GM12878 (cell line): ENCODE measurements at regions not wholly inside any gene's neighbourhood (a gene's known extent, or its start where the extent isn't known, plus 50 kb on each side); places are given as distances from the start of the nearest gene placed in this dataset.

Source experiments
- EZH2 ChIP-seq: IDR thresholded peaks from 2 replicates; pipeline ENCODE4 v1.6.1; 2012; ENCODE audit warnings: low read depth, mild to moderate bottlenecking, control low read depth, inconsistent platforms, low read length, borderline replicate concordance; ENCODE audit not compliant: control insufficient read depth
- KDM1A ChIP-seq: fragments of 200-600 bp; sonication (generic); IDR thresholded peaks from 2 replicates; pipeline ENCODE4 v1.6.1; 2016; ENCODE audit warnings: borderline replicate concordance
- MYC ChIP-seq: IDR thresholded peaks from 2 replicates; pipeline ENCODE4 v1.6.1; 2011; ENCODE audit warnings: mild to moderate bottlenecking, low read length, moderate library complexity, inconsistent platforms; ENCODE audit not compliant: insufficient read depth, insufficient replicate concordance, insufficient read length, severe bottlenecking
- NFYB ChIP-seq: IDR thresholded peaks from 2 replicates; pipeline ENCODE4 v1.6.1; 2011; ENCODE audit warnings: low read depth, mild to moderate bottlenecking, low read length, improper control_type of control experiment, moderate library complexity; ENCODE audit not compliant: insufficient read depth
- RAD21 ChIP-seq: IDR thresholded peaks from 2 replicates; pipeline ENCODE4 v1.6.1; 2011; ENCODE audit warnings: mild to moderate bottlenecking, low read depth, low read length, moderate library complexity; ENCODE audit not compliant: insufficient read depth
- RCOR1 ChIP-seq: conservative IDR thresholded peaks from 2 replicates; pipeline ENCODE4 v1.6.1; 2012; ENCODE audit warnings: low read depth, low read length, improper control_type of control experiment
- YY1 ChIP-seq: IDR thresholded peaks from 2 replicates; pipeline ENCODE4 v1.6.1; 2011; ENCODE audit warnings: low read depth, mild to moderate bottlenecking, low read length
- TF ChIP-seq, protein P1 (sequence below): fragments of 150-350 bp; IDR thresholded peaks from 2 replicates; pipeline ENCODE4 v1.6.1; 2016; ENCODE audit warnings: low read depth, low read length
- TF ChIP-seq, protein P2 (sequence below): fragments of 450-650 bp; IDR thresholded peaks from 2 replicates; pipeline ENCODE4 v1.6.1; 2017; ENCODE audit warnings: antibody characterized with exemption, mild to moderate bottlenecking, moderate library complexity
- TF ChIP-seq, protein P3 (sequence below): fragments of 150-350 bp; IDR thresholded peaks from 2 replicates; pipeline ENCODE4 v1.6.1; 2014; ENCODE audit warnings: mild to moderate bottlenecking, low read depth, low read length
- TF ChIP-seq, protein P4 (sequence below): IDR thresholded peaks from 2 replicates; pipeline ENCODE4 v1.6.1; 2012; ENCODE audit warnings: low read depth, low read length, improper control_type of control experiment

DNA sequence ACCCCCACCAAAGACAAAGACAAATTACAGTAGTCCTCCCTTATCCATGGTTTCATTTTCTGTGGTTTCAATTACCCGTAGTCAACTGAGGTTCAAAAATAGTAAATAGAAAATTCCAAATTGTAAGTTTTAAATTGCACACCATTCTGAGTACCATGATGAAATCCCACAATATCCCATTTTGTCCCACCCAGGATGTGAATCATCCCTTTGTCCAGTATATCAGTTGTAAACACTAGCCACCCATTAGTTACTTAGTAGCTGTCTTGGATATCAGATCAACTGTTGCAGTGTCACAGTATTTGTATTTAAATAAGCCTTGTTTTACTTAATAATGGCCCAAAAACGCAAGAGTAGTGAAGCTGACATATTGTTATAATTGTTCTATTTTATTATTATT is 364.0 kb upstream of the ARID1B start:
- no peak for TF ChIP-seq YY1
- TF ChIP-seq, protein P1, sequence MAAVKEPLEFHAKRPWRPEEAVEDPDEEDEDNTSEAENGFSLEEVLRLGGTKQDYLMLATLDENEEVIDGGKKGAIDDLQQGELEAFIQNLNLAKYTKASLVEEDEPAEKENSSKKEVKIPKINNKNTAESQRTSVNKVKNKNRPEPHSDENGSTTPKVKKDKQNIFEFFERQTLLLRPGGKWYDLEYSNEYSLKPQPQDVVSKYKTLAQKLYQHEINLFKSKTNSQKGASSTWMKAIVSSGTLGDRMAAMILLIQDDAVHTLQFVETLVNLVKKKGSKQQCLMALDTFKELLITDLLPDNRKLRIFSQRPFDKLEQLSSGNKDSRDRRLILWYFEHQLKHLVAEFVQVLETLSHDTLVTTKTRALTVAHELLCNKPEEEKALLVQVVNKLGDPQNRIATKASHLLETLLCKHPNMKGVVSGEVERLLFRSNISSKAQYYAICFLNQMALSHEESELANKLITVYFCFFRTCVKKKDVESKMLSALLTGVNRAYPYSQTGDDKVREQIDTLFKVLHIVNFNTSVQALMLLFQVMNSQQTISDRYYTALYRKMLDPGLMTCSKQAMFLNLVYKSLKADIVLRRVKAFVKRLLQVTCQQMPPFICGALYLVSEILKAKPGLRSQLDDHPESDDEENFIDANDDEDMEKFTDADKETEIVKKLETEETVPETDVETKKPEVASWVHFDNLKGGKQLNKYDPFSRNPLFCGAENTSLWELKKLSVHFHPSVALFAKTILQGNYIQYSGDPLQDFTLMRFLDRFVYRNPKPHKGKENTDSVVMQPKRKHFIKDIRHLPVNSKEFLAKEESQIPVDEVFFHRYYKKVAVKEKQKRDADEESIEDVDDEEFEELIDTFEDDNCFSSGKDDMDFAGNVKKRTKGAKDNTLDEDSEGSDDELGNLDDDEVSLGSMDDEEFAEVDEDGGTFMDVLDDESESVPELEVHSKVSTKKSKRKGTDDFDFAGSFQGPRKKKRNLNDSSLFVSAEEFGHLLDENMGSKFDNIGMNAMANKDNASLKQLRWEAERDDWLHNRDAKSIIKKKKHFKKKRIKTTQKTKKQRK, result no peak
- no peak for TF ChIP-seq RCOR1
- no peak for TF ChIP-seq MYC
- TF ChIP-seq, protein P2, sequence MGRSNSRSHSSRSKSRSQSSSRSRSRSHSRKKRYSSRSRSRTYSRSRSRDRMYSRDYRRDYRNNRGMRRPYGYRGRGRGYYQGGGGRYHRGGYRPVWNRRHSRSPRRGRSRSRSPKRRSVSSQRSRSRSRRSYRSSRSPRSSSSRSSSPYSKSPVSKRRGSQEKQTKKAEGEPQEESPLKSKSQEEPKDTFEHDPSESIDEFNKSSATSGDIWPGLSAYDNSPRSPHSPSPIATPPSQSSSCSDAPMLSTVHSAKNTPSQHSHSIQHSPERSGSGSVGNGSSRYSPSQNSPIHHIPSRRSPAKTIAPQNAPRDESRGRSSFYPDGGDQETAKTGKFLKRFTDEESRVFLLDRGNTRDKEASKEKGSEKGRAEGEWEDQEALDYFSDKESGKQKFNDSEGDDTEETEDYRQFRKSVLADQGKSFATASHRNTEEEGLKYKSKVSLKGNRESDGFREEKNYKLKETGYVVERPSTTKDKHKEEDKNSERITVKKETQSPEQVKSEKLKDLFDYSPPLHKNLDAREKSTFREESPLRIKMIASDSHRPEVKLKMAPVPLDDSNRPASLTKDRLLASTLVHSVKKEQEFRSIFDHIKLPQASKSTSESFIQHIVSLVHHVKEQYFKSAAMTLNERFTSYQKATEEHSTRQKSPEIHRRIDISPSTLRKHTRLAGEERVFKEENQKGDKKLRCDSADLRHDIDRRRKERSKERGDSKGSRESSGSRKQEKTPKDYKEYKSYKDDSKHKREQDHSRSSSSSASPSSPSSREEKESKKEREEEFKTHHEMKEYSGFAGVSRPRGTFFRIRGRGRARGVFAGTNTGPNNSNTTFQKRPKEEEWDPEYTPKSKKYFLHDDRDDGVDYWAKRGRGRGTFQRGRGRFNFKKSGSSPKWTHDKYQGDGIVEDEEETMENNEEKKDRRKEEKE, result no peak
- no peak for TF ChIP-seq NFYB
- no peak for TF ChIP-seq EZH2
- TF ChIP-seq, protein P3, sequence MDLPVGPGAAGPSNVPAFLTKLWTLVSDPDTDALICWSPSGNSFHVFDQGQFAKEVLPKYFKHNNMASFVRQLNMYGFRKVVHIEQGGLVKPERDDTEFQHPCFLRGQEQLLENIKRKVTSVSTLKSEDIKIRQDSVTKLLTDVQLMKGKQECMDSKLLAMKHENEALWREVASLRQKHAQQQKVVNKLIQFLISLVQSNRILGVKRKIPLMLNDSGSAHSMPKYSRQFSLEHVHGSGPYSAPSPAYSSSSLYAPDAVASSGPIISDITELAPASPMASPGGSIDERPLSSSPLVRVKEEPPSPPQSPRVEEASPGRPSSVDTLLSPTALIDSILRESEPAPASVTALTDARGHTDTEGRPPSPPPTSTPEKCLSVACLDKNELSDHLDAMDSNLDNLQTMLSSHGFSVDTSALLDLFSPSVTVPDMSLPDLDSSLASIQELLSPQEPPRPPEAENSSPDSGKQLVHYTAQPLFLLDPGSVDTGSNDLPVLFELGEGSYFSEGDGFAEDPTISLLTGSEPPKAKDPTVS, result no peak
- no peak for TF ChIP-seq RAD21
- TF ChIP-seq, protein P4, sequence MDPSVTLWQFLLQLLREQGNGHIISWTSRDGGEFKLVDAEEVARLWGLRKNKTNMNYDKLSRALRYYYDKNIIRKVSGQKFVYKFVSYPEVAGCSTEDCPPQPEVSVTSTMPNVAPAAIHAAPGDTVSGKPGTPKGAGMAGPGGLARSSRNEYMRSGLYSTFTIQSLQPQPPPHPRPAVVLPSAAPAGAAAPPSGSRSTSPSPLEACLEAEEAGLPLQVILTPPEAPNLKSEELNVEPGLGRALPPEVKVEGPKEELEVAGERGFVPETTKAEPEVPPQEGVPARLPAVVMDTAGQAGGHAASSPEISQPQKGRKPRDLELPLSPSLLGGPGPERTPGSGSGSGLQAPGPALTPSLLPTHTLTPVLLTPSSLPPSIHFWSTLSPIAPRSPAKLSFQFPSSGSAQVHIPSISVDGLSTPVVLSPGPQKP, result no peak
- no peak for TF ChIP-seq KDM1A
